C4-2B (cell line): ENCODE measurements at regions not wholly inside any gene's neighbourhood (a gene's known extent, or its start where the extent isn't known, plus 50 kb on each side); places are given as distances from the start of the nearest gene placed in this dataset.
"Not testable (repeated sequence)": the region's sequence is repeated elsewhere in the genome, so short reads cannot be mapped to it uniquely, and the experiment has no call there.

Source experiments
- ZFX ChIP-seq: fragments of 450-650 bp; IDR thresholded peaks from 2 replicates; pipeline ENCODE4 v1.6.1; 2017
- TF ChIP-seq, protein P1 (sequence below): fragments of 450-650 bp; conservative IDR thresholded peaks from 2 replicates; pipeline ENCODE4 v1.5.1; 2017; ENCODE audit warnings: mild to moderate bottlenecking

DNA sequence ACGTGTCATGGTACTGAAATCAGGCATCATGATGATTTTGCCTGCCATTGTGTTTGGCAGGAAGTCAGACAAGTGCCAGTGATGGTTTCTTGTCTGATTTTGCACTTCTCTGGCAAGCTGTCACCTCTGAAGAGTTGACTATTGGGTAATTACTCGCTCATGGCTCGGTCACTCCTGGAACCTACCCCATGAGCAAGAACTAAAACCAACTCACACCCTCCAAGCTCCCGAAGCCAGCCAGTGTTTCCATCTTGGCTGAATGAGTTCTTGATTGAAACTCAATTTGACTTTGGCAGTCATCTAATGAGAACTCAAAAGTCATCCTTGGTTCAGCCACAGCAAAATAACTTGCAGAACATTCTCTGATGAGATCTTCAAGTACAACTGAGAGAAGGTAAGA lies 103.4 kb downstream of the TBC1D26 start:
- TF ChIP-seq, protein P1, sequence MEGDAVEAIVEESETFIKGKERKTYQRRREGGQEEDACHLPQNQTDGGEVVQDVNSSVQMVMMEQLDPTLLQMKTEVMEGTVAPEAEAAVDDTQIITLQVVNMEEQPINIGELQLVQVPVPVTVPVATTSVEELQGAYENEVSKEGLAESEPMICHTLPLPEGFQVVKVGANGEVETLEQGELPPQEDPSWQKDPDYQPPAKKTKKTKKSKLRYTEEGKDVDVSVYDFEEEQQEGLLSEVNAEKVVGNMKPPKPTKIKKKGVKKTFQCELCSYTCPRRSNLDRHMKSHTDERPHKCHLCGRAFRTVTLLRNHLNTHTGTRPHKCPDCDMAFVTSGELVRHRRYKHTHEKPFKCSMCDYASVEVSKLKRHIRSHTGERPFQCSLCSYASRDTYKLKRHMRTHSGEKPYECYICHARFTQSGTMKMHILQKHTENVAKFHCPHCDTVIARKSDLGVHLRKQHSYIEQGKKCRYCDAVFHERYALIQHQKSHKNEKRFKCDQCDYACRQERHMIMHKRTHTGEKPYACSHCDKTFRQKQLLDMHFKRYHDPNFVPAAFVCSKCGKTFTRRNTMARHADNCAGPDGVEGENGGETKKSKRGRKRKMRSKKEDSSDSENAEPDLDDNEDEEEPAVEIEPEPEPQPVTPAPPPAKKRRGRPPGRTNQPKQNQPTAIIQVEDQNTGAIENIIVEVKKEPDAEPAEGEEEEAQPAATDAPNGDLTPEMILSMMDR = not testable (repeated sequence)
- not testable (repeated sequence) for TF ChIP-seq ZFX
